T-helper 9 cell (primary cell): ENCODE measurements at regions not wholly inside any gene's neighbourhood (a gene's known extent, or its start where the extent isn't known, plus 50 kb on each side); places are given as distances from the start of the nearest gene placed in this dataset.

Experiments used
- DNase-seq: peaks from one replicate; pipeline ENCODE4 v3.0.0-alpha.2; 2020

DNA sequence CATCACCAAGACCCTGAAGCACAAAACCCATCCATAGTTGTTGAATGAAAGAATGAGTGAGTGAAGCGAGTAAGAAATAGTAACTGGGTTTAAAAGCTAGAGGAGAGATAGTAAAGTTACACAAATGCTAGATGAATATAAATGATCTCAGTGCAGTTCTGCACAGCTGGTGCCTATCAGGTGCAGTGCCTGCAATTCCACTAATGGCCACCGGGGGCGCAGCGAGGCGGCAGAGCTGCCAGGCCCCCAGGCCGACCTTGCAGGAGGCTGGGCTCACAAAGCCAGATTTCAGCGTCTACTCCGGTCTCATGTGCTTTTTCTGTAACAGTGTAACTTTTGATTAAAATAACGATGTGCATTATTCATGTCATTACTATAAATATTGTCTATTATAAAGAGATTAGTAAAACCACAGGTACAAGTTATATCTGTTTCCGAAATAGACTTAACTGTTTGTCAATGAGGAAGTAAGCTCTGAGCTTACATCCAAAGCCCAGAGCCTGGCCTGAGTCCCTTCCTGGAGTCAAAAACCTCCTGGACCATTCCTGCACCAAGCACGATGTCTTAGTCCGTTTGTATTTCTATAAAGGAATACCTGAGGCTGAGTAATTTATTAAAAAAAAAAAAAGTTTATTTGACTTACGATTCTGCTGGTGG is 477.6 kb downstream of the NPHP4 start:
- peak; percentile 69 for DNase-seq

DNA sequence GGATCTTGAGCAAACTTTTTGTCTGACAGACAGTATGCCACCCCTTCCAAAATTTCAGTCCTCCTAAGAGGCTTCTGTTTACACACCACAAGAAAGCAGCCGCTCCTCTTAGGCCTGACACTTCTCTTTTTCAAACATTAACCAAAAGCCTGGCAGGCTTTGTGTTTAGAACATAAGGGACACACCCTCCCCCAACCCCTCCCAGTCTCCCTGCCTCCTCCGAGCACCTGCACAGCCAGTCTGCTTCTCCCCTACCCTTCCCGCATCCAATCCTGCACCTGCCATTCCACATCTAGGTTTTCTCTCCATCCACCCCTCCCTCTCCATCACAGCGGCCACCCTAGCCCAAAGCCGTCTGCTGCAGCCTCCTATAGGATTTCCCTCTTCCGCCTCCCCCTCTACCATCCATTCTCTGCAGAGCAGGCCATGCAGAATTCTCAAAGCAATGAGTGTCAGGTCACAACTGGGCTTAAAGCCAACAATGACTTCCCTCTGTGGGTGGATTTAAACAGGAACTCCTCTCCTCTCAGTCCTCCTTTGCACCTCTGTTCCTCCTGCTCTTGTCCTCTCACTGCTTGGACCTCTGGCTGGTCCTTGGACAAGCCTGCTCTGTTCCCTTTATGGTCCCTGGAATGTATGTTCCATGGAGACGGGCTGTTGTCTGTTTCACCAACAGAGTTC is 478.2 kb downstream of the NPHP4 start:
- DNase-seq, result no peak

DNA sequence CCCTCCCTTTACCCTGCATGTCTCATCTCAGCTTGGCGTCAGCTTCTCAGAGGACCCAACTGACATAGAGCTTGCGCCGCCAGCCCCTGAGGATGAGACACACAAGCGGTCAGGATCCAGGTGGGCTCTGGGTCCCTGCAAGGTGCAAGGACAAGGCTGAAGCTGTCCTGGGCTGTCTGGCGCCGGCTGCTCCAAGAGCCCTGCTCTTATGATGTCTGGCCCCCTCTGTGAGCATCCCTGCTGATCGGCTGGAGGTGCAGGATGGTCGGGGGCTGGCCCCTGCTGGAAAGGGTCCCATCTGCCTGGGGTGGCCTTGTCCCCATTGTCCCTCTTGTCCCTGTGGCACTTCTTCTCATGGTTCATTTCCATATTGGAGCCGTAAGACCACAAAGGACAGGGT is 479.0 kb downstream of the NPHP4 start:
- DNase-seq, result no peak

DNA sequence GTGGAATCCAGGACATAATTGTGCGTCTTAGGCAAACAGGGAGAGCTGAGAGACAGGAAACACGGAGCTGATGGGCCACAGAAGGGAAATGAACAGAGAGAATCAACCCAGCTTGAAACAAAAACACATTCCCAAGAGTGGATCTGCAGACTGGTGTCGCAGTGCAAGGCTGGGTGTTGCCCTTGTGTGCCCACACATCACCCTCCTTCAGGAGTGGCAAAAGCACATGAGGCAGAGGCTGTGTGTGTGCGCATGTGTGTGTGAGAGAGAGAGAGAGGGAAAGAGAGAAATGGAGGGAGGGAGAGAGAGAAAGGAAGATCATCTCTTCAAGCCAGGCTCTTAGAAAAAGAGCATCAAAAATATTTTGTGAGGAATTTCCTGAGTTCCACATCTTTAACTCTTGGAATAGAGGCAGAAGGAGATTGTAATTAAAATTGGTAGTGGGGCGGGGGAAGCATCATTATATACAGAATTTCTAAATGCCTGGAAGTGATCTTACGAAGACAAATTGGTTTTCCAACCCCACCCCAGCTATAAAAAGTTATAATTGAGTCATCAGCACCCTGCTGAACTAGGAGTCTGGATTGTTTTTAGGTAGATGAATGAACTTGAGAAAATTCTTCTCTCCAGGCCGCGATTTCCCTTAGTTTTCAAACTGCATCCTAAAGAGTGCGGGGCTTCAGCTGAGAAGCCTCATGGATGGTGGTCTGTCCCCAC is 480.7 kb downstream of the NPHP4 start:
- no peak for DNase-seq

DNA sequence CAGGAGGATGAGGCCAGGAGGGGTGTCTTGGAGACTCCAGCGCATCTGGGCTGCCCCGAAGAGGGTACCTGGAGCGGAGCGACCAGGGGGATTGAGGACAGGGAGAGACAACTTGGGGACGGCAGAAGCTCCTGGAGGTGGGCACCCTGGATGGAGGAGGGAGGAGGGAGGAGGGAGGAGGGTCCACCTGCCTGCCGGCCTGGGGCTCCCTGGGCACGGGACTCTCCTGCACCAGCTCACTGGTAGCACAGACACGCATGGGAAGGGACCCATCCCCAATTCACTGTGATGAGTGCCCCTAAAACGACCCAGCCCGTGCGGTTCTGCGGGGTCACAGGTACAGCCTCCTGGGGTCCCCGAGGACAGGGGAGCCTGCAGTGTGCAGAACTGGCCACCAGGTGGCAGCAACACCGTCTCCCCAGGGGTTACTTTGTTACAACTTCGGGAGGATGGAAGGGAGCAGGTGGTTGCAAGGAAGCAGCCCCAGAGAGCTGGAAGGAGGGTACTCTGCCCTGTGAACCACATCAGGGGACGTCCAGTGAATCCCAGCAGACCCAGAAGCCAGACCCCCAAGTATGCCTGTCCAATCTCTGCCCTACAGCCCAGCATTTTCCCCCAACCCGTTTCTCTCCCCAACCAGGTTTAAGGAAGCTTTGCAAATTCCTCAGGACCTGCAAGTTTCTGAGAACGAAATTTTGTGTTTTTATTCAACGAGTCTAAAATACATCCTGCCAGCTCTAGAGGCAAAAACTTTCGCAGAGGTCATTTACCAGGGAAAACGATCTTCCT is 482.4 kb downstream of the NPHP4 start:
- peak; percentile 68 for DNase-seq

DNA sequence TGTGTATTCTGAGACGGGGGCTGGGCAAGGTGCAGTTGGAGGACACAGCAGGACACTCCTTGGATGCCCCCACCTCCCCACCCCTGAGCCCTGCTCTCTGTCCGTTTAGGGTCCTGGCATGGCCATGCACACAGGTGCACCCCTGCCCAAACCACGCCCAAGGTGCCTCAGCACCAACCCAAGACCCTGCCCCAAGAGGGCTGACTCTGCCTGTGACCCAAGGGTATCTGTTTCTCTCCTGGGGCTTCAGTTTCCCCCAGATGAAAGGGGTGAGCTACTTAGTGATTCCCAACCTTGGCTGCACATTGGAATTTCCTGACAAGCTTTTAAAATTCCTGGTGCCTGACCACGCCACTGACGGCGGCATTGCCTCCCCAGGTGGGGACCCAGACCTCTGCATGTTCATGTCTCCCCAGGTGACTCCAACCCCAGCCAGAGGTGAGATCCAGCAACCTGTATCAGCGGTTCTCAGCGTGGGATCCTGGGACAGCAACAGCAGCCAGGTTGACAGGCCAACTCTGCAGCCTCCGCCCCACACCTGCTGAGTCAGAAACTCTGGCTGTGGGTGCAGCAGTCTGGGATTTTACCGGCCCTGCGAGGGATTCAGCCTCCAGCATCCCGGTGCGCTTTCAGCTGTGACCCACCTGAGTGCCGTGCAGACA is 483.4 kb downstream of the NPHP4 start:
- no peak for DNase-seq

DNA sequence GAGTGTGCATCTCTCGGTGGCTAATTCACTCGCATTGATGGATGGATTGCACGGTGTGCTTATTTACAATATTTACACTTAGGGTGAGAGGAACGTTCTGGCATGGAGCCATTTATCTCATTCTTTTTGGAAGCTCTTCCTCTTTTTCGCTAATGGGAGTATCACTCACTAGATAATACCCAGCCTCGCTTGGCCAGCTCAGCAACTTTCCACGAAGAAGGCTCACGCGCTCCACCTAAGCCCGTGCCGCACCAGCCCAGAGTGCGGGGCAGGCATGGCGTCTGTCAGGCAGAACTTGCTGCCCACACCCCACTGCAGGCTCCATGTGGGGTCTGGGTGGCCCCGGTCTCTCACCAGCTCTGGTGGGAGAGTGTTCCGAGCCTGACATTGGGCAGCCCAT is 484.9 kb downstream of the NPHP4 start:
- no peak for DNase-seq

DNA sequence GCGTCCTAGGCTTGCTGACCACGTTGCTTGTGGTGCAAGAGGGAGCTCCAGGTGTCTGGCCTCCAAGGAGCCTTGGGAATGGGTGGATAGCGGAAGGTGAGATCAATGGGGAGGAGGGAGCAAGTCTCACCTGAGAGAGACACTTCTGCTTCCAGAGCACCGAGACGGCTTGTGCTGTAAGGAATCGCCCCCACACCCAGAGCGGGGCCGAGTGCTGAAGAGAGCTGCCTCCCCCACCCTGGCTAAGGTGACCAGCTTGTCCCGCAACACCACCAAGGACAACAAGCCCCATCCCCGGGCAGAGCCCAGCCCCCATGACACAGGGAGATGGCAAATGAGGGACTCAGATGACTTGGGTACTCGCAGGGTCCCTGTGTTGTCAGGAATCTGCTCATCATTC is 485.6 kb downstream of the NPHP4 start:
- no peak for DNase-seq

DNA sequence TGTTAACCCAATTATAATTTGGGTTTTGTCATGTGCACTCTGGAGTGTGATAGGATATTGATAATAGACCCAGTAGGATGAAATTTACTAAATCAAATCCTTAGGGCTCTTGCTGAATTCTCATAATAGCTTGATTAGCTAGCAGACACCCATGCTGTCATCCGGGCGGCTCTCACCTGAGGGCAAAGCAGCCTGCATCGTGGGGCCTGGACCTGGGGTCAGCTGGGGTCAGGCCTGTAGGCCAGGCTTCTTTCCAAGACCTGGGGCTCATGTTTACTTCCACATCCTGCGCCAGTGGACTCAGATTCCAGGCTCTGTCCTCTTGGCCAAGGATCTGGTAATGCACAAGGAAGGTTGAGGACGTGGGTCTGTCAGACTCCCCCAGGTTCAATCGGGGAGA is 486.3 kb downstream of the NPHP4 start:
- no peak for DNase-seq

DNA sequence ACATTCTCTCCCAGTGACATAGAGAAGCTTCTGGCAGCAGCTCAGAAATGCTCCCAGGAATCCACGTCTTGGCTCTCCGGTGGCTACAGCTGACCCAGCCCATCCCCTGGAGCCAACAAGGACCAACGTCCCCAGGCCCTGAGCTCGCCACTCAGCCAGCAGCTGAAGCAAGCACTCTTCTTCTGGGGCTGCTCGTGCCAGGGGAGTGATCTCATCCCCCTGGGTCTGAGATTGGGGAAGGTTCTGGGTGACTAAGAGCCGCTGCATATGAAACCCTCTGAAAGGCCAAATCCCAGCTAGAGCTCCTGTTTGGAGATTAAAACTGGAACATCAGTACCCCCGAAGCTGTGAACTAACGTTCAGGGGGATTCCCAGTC is 487.9 kb downstream of the NPHP4 start:
- no peak for DNase-seq

DNA sequence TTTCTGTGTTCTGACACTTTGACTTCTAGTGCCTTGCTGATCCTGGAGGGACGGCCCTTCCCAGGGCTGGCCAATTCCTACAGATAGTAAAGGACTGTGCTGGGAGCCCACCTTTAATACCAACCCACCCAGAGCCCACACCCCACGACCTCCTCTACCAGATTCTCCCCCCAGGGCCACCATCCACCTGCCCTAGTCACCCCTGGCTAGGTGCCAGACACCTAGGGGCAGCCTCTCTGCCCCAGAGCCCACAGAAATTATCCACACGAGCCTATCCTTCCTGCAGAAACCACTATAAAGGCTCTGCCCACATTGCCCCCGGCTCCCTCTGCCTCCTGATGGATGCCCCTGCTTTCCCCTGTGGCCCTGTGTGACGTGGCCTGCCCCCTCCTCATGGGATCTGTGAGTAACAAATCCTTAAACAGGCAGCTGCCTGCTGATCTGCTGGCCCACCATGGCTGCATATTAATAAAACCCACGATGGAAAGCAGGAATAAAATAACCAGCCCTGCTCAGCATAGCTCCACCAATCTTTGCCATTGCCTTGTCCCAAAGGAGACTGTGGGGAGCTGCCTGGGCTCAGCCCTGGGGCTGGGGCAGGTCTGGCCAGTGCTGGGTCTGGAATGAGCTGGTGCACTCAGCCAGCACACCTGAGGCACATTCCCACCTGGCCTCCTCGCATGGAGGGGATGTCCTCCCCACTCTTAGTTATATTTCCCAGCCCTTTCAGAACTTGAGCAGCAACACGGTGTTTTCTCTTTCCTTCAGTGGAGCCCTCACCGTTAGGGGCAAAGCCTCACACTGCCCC is 488.5 kb downstream of the NPHP4 start:
- no peak for DNase-seq

DNA sequence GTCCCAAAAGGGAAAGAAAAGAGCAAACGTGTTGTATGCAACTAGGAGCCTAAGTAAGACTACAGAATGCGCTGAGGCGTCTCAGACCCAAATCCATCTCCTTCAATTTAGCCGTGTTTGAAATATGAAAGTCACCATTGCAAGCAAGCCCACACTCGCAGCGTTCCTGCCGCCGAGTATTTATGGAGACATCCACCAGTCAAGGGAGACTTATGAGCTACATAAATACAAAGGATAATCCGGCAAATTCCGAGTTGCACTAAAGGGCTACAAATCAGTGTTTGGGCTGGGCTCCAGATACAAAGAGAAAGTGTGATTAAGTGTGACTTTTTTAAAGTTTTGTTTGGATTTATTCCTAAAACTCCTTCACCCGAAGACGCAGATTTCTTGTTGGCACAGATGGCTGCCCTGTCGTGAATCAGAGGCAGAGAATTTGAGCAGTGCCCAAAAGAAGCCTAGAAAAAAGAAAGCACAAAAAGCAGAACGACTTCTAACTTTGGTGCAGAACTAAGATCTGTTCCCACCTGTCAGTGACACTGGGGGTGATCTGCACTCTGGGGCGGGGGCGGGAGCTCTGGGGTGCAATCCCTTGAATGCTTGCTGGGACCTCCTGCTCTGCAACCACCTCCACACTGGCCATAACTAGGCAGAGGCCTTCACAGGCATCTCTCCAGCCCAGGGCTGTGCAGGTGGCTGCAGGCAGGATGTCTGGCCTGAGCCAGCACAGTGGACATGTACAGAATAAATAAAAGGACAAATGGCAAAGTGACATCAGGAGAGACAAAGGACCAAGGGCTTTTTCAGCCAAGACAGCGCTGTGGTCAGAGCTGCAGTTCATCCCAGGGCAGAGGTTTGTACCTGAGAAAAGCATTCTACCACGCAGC is 489.7 kb downstream of the NPHP4 start:
- DNase-seq, result no peak

DNA sequence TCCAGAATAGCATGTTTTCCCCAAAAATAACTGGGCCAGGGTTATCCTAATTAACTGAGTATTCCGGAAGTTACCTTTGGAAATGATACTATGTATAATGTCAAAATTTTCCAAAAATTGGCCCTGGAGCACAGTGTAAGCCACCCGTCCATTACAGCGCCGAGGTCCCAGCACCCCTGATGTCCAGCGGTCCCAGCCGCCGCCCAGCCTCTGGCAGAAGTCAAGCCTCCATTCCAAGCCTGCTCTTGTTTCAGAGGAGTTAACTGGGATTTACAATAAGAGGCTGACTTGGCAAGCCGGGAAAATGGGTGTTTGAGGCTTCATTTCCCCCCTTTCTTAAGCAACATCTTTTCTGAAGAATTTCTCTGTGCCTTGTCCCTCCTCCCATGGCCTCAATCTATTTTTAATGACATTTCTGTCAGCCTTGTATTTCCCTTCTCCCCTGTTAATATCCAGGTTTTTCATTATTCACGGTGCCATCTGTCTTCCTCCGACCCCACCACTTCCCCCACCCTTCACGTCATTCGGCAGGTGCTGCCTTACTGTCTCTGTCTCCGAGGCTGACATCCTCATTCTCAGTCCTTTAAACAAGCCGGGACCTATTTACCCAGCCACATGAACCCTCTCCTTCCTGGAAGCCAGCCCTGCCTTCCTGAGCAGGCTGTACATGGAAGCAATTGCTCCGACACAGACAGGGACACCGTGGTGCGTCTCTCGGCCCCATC is 490.9 kb downstream of the NPHP4 start:
- DNase-seq, result no peak

DNA sequence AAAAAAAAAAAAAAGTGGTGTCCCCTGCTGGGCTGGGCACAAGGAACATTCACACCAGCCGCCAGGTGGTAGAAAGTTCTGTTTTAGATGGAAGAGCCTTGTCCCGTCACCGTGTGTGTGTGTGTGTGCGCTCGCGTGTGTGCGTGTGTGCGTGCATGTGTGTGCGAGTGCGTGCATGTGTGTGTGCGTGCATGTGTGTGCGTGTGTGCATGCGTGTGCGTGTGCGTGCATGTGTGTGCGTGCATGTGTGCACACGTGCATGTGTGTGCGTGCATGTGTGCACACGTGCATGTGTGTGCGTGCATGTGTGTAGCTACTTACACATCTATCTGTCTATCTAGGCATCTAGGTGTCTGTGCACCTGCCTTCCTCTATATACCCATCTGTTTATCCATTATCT is 491.7 kb downstream of the NPHP4 start:
- no peak for DNase-seq

DNA sequence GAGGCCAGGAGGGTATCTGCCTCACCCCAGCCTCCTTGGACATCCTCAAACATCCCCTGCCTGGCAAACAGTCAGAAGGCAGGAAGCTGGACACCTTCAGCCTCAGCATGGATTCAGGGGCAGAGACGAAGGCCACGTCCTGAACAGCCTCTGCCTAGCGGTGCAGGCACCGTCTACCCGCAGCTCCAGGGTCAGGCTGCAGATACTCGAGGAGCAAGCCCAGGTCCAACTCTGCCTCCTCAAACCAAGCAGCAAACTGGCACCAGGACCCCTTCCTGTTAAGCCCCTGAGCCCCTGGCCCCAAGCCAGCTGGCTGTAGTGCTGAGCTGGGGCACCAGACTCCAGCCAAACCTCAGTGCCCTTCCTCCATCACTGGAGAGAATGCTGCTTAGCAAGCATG is 494.7 kb downstream of the NPHP4 start:
- DNase-seq, result no peak

DNA sequence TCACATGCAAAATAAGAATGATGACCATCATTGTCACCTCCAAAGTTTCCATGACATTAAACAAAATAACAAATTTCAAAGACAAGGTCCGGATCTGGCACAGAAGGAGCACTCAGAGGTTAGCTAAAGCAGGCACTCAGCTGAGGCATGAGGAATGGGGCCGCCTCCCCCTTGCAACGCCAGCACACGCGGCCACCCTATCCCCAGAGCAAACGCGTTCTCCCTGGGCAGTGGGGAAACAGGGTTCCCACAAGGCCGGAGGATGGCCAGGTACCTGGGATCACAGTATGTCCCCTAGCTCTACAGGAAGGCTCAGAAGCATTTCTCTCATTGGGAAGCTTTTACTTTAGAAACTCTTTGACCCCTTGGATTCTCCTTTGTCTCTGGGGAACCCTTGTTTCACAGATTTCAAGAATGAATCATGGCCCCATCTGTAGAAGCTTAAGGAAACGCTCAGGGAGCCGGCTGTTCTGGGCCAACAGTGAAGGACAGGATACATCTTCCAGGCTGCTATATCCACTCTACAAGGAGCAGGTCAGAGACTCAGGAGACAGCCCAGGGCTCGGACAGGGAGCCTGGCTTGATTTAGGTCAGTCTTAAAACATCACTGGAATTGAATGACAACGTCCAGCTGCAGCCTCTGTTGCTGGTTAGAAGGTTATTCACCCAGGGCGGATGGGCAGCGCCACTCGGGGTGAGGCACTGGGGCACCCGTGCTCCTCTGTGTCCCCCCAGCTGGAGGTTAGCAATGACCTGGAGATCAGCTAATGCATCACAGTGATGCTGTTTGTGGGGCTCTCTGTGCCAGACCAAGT is 496.4 kb downstream of the NPHP4 start:
- no peak for DNase-seq

DNA sequence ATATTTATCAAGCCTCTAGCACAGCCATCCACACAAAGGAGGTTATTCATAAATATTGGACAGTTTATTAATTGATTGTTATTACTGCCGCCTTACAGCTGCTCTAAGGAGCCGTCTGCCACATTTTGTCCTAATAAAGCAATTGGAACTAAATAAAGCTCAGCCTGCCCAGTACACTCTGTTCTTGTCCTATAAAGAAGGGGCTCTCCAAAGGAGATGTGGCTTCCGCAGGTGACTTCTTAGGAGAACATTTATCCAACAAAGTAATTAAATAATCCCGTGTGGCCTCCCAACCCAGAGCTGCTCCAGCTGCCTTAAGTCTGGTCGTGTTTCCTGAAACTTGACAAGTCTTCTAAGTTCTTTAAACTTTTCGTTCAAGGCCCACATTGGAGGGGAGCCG is 497.7 kb downstream of the NPHP4 start:
- no peak for DNase-seq

DNA sequence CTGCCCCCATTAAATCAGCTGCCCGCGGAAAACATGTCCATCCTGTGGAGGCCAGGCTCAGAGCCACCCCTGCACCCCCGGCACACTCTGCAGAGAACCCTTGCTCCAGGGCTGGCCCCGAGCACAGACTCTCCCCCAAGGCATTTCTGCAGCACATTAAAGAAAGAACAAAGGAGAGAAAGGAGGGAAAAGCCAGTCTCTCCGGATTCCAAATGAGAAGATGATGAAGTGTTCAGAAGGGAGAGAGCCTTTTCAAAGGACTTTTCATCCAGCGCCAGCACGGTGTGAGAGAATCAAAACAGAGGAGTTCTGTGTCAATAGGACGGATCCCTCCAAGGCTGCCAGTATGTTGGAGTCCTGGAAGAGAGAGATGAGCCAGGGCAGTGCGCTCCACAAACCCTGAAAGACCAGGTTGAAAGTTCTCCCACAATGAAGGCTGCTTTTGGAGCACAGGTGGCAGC is 498.3 kb downstream of the NPHP4 start:
- no peak for DNase-seq

DNA sequence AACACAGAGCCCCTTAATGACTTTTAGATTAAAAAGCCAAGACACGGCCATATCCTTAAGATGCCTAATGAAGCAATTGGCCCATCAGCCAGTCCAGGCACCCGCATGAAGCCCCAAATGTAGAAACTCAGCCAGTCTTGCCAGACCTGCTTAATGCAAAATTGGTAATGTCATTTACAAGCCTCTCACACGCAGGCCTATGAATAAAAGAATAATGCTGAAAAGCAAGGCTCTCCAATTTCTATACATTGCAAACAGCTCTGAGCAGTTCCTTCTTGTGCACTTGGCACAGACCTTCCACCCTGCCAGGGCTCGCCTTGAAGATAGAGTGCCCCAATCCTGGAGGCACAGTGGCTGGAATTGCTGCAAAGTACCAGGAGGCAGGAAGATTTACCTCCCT is 498.9 kb downstream of the NPHP4 start:
- no peak for DNase-seq
